ENCODE measurements at regions not wholly inside any gene's neighbourhood (a gene's known extent, or its start where the extent isn't known, plus 50 kb on each side); places are given as distances from the start of the nearest gene placed in this dataset.

DNA sequence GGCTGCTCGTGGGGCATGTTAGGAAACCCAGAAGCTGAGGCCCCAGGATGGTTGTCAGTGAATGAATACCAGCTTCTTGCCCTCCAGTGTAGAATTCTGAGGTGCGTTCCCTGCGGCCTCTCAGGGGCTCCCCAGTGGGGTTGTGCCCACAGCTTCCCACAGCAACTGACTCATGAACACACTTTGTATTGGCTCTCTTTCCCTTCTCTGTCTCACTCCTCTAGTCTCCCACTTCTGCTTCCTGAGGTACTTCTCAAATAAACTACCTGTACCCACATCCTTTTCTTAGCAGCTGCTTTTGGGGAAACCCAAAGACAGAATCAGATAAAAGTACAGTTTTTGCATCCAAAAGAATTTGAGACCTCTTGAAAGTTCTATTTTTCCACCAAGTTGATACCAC, 107.7 kb upstream of the JAG1 start:
- no peak for DNase-seq (ENCODE audit: low read depth)
- TF ChIP-seq, protein P1, sequence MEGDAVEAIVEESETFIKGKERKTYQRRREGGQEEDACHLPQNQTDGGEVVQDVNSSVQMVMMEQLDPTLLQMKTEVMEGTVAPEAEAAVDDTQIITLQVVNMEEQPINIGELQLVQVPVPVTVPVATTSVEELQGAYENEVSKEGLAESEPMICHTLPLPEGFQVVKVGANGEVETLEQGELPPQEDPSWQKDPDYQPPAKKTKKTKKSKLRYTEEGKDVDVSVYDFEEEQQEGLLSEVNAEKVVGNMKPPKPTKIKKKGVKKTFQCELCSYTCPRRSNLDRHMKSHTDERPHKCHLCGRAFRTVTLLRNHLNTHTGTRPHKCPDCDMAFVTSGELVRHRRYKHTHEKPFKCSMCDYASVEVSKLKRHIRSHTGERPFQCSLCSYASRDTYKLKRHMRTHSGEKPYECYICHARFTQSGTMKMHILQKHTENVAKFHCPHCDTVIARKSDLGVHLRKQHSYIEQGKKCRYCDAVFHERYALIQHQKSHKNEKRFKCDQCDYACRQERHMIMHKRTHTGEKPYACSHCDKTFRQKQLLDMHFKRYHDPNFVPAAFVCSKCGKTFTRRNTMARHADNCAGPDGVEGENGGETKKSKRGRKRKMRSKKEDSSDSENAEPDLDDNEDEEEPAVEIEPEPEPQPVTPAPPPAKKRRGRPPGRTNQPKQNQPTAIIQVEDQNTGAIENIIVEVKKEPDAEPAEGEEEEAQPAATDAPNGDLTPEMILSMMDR (IDR thresholded peaks at IDR 0.05; ENCODE audit: insufficient read depth, low read length), result no peak
- no peak overlapping the region for H3K4me3 ChIP-seq (ENCODE audit: low read depth, low read length)

DNA sequence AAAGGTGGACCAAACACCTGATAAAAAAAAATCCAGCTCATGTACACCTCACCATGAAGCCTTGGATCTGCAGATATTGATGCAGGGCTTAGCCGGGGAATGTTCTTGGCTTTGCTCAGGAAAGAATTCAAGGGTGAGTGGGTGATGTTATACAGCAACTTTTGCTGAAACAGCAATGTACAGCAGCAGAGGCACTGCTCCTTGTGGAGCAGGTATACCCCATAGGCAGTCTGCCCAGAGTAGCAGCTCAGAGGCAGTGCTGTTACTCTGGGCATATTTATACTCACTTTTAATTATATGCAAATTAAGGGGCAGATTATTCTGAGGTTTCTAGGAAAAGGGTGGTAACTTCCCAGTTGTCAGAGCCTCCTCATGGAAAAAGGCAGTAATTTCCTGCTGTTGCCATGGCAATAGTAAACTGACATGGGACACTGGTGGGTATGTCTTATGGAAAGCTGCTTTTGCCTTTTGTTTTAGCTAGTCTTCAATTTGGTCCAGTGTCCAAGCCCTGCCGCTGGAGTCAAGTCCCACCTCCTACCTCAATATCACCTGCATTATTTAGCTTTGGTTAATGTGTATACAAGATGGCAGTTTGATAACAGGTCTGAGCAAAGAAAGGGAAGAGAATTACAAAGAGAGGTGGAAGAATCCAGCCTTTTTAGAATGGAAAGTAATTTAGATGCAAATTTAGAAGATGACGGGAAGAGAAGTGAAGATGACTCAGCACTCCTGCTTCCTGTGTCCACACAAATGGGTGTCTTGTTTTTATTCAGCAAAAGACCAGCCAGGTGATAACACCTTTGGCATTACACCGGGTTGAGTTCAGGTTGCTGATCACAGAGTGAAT, 110.1 kb upstream of the JAG1 start:
- H3K4me3 ChIP-seq (ENCODE audit: low read depth, low read length), result no peak overlapping the region
- no peak for DNase-seq (ENCODE audit: low read depth)
- TF ChIP-seq, protein P1 (IDR thresholded peaks at IDR 0.05; ENCODE audit: insufficient read depth, low read length), result no peak

DNA sequence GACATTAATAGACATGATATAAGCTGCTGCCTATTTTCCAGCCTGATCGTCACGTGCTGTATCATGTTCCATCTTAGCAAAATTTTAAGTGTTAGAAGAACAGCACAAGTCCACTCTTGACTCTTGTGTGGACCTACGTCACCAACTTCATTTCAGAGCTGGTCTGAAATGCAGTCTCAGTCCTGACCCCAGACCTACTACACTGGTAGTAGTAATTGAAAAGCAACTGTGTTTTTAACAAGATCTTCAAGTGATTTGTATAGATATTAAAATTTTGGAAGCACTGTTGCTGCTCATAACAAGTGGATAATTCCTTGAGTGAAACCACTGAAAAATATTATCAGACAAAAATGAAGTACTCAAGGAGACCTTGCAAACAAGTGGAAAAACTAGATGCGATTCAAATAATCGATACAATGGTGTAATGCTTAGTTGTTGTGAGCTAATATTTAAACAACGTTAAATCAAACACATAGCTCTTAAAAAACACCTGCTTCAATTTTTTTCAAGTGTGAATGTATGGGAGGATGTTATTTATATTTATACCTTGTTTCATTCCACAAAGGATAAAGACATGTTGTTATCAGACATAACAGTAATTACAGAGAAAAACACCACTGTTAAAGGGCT, 110.9 kb upstream of the JAG1 start:
- TF ChIP-seq, protein P1 (IDR thresholded peaks at IDR 0.05; ENCODE audit: insufficient read depth, low read length), result no peak
- DNase-seq (ENCODE audit: low read depth), result no peak
- no peak overlapping the region for H3K4me3 ChIP-seq (ENCODE audit: low read depth, low read length)

DNA sequence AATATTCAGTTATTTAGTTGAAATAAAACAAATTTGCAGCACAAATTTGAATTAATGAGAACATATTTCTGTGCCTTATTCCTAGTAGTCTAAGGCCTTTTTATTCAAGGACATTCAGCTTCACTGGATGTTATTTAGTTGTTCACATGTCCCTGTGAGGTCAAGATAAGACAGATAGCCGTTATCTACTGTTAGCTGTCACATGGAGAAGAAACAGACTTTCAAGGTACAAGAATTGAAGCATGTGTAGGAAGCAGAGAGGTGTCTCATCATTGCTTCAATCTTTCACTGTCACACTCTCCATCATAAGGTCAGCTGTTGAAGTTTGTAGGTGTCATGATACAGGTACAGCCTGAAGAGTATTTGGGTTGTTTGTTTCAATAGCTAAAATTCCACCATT, 112.9 kb upstream of the JAG1 start:
- H3K4me3 ChIP-seq (ENCODE audit: low read depth, low read length), result no peak overlapping the region
- DNase-seq (ENCODE audit: low read depth), result no peak

DNA sequence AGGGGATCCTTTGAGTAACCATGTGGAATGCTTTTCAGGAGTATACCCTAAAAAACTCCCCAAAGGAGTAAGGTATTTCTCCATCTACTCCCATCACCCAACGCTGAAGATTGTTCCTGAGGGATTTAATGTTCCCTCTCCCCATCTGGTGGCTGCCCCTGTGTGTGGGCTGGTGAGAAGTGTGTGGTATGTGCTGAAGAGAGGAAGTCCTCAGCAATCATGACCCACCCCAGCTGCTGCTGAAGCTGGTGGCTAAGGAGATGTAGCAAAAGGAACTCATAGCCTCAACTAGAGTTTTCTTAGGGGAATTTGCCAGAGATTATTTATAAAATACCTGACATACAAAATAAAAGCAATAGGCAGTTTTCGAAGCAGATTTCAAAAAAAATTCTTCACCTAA, 114.3 kb upstream of the JAG1 start:
- H3K4me3 ChIP-seq (ENCODE audit: low read depth, low read length), result no peak overlapping the region
- TF ChIP-seq, protein P1 (IDR thresholded peaks at IDR 0.05; ENCODE audit: insufficient read depth, low read length), result no peak
- DNase-seq (ENCODE audit: low read depth), result no peak

More for the DNA sequence above, 112.9 kb upstream of the JAG1 start:
- TF ChIP-seq, protein P1 (IDR thresholded peaks at IDR 0.05; ENCODE audit: insufficient read depth, low read length), result no peak

DNA sequence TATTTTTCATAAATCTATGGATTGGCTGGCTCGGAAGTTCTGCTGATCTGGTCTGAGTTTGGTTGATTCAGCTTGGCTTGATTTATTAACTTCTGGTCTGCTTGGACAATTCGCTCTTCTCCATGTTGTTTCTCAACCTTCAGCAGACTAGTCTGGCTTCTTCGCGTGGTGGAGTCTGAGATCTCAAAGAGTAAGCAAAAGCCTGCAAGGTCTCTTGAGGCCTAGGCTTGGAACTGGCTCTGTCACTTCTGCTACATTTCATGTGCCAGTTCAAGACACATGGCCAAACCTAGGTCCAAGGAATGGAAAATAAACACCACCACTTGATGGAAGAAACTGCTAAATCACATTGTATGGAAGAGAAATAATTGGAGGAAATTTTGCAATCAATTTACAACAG, 115.1 kb upstream of the JAG1 start:
- no peak for DNase-seq (ENCODE audit: low read depth)
- H3K4me3 ChIP-seq (ENCODE audit: low read depth, low read length), result no peak overlapping the region
- TF ChIP-seq, protein P1 (IDR thresholded peaks at IDR 0.05; ENCODE audit: insufficient read depth, low read length), result no peak

All from fibroblast of the aortic adventitia (primary cell).